Caco-2 (cell line): ENCODE measurements at regions not wholly inside any gene's neighbourhood (a gene's known extent, or its start where the extent isn't known, plus 50 kb on each side); places are given as distances from the start of the nearest gene placed in this dataset.

ENCODE experiments used
- BruUV-seq: library from RNA; stranded (reverse); fragments of 400-500 nt; replicated peaks from 2 replicates; lab custom pipeline; 2021; lab: Mats Ljungman, UMichigan
- CTCF ChIA-PET: fragments of 300-600 bp; sonication (Branson Sonifier 250); formaldehyde crosslinking; loops from one replicate; lab custom pipeline; 2022; ENCODE audit warnings: antibody characterized with exemption; lab: Charles Lee
- POLR2A ChIA-PET: fragments of 300-600 bp; sonication (Branson Sonifier 250); formaldehyde crosslinking; loops from one replicate; lab custom pipeline; 2022; ENCODE audit warnings: antibody characterized with exemption; lab: Charles Lee
- DNase-seq, 2 experiments: peaks; one replicate each; pipeline versions ENCODE4 v3.0.0 to v3.0.0-alpha.2; 2020 to 2022
- H3K27me3 ChIP-seq: replicated peaks from 2 replicates; pipeline ENCODE4 v1.6.0; 2011; ENCODE audit warnings: low read length; ENCODE audit not compliant: control insufficient read depth, insufficient read depth
- H3K36me3 ChIP-seq: 2 replicates; pipeline ENCODE4 v1.5.1; 2011; ENCODE audit warnings: low read length; ENCODE audit not compliant: control insufficient read depth, insufficient read depth
- H3K4me1 ChIP-seq: fragments of 250-450 bp; sonication (Bioruptor Pico); 2 replicates; pipeline ENCODE4 v1.5.1; 2020; ENCODE audit warnings: mild to moderate bottlenecking
- H3K4me3 ChIP-seq: 2 replicates; pipeline ENCODE4 v1.5.1; 2011; ENCODE audit warnings: low read depth, mild to moderate bottlenecking, control low read depth, low read length
- H3K9me3 ChIP-seq: fragments of 250-450 bp; sonication (Bioruptor Pico); 2 replicates; pipeline ENCODE4 v1.5.1; 2020; ENCODE audit warnings: mild to moderate bottlenecking, moderate library complexity
- H3K27ac Mint-ChIP-seq: one replicate; pipeline ENCODE4 v1.8.0; 2022; ENCODE audit warnings: mixed read lengths; ENCODE audit not compliant: unreplicated experiment
- H3K27me3 Mint-ChIP-seq: one replicate; pipeline ENCODE4 v1.8.0; 2022; ENCODE audit warnings: mixed read lengths; ENCODE audit not compliant: insufficient read depth, unreplicated experiment
- H3K36me3 Mint-ChIP-seq: one replicate; pipeline ENCODE4 v1.8.0; 2022; ENCODE audit warnings: mild to moderate bottlenecking, mixed read lengths; ENCODE audit not compliant: insufficient read depth, unreplicated experiment
- H3K4me1 Mint-ChIP-seq: one replicate; pipeline ENCODE4 v1.8.0; 2022; ENCODE audit warnings: low read depth, mixed read lengths; ENCODE audit not compliant: unreplicated experiment
- H3K4me3 Mint-ChIP-seq: one replicate; pipeline ENCODE4 v1.8.0; 2022; ENCODE audit warnings: mild to moderate bottlenecking, moderate library complexity, mixed read lengths; ENCODE audit not compliant: unreplicated experiment
- H3K9me3 Mint-ChIP-seq: one replicate; pipeline ENCODE4 v1.8.0; 2022; ENCODE audit warnings: mixed read lengths; ENCODE audit not compliant: unreplicated experiment
- CTCF ChIP-seq, 2 experiments: fragments of 200-600 bp in 1 of 2; IDR thresholded peaks; 1 replicate in 1 of 2; 2 replicates in 1 of 2; pipeline versions ENCODE4 v1.5.1 to v1.8.0; 2011 to 2022; ENCODE audit warnings: antibody characterized with exemption in 1 of 2, control low read depth in 1 of 2, inconsistent platforms in 1 of 2, low read depth in 1 of 2, low read length in 1 of 2, mild to moderate bottlenecking in 1 of 2, moderate library complexity in 1 of 2; ENCODE audit not compliant: insufficient read depth in 1 of 2, severe bottlenecking in 1 of 2, unreplicated experiment in 1 of 2
- intact Hi-C: fragments of 100-400 bp; cut with micrococcal nuclease; formaldehyde crosslinking; loops from one replicate; pipeline ENCODE4 v1.10.0; 2022; ENCODE audit not compliant: unreplicated experiment

DNA sequence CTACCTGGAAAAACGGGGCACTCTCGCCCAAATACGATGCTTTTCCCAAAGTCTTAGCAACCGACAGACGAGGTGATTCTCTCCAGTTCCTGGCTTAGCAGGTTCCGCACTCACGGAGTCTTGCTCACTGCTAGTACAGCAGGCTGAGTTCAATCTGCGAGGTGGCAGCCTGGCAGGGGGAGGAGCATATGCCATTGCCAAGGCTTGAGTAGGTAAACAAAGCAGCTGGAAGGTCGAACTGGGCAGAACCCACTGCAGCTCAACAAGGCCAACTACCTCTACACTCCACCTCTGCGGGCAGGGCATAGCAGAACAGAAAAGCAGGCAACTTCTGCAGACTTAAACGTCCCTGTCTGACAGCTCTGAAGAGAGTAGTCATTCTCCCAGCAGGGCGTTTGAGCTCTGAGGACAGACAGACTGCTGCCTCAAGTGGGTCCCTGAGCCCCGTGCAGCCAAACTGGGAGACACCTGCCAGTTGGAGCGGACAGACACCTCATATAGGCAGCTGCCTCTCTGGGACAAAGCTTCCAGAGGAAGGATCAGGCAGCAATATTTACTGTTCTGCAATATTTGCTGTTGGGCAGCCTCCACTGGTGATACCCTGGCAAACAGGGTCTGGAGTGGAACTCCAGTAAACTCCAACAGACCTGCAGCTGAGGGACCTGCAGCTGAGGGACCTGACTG lies 73.4 kb upstream of the CADM2 start:
- Mint-ChIP-seq H3K36me3 (no peaks in the 10 kb centered on the region), H3K27ac (no peak overlapping the region), H3K9me3 (peaks cover 20% of the 10 kb centered on the region), H3K4me1 (no peaks in the 10 kb centered on the region), H3K27me3 (no peaks in the 10 kb centered on the region), H3K4me3 (no peak overlapping the region)
- CTCF ChIA-PET = no interaction called here
- Histone ChIP-seq H3K27me3 (no peaks in the 10 kb centered on the region), H3K36me3 (no peaks in the 10 kb centered on the region), H3K4me3 (no peak overlapping the region), H3K4me1 (no peaks in the 10 kb centered on the region), H3K9me3 (no peaks in the 10 kb centered on the region)
- TF ChIP-seq CTCF (IDR thresholded peaks at IDR 0.05; ENCODE audit: insufficient read depth in 1 of 2, low read depth in 1 of 2, low read length in 1 of 2, severe bottlenecking in 1 of 2, unreplicated experiment in 1 of 2) = no peak
- DNase-seq = no peak
- POLR2A ChIA-PET = no interaction called here
- BruUV-seq = no TSS peak
- intact Hi-C loops = no loop called here

DNA sequence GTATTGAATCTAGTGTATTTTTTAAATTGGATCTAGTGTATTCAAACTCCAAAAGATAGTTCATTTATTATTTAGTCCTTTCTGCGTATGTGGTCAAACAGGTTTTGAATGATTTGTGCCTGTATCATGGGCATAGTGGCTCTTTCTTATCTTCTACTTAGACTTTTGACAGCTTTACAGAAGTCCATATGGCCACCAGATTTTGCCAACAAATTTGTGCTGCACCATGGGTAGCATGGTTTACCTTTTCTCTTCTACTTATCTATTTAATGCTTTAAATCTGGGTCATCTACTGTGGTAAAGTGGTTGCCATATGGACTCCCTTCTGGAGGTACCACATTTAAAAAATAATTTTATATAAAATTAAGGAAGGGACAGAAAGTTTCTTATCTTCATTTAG lies 66.9 kb upstream of the CADM2 start:
- Mint-ChIP-seq H3K9me3 (peaks cover 24% of the 10 kb centered on the region), H3K36me3 (no peaks in the 10 kb centered on the region), H3K27ac (no peak overlapping the region), H3K4me1 (no peaks in the 10 kb centered on the region), H3K27me3 (no peaks in the 10 kb centered on the region), H3K4me3 (no peak overlapping the region)
- Histone ChIP-seq H3K9me3 (no peaks in the 10 kb centered on the region), H3K27me3 (no peaks in the 10 kb centered on the region), H3K4me3 (no peak overlapping the region), H3K36me3 (no peaks in the 10 kb centered on the region), H3K4me1 (no peaks in the 10 kb centered on the region)
- ChIA-PET POLR2A (no interaction called here), CTCF (no interaction called here)
- BruUV-seq = no TSS peak
- no peak for DNase-seq
- TF ChIP-seq CTCF (IDR thresholded peaks at IDR 0.05; ENCODE audit: insufficient read depth in 1 of 2, low read depth in 1 of 2, low read length in 1 of 2, severe bottlenecking in 1 of 2, unreplicated experiment in 1 of 2) = no peak
- intact Hi-C loops = no loop called here

DNA sequence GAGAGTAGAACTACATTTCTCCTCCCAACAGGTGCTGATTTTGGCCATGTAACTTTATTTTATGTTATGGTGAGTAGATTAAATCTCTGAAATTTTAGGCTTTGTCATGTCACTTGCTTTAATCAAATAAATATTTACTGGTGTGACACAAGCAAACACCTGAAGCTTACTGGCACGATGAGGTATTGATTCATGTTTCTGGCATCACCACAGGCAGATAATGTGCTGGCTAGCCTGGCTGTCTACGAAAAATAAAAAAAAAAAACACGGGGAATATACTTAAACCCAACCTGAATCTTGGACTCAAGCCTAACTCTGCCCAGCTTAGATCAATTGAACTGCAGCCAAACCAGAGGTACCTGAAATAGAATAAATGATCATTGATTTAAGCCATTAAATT lies 65.6 kb upstream of the CADM2 start:
- no peaks in the 10 kb centered on the region for H3K4me1 ChIP-seq
- no peak for TF ChIP-seq CTCF (IDR thresholded peaks at IDR 0.05; ENCODE audit: insufficient read depth in 1 of 2, low read depth in 1 of 2, low read length in 1 of 2, severe bottlenecking in 1 of 2, unreplicated experiment in 1 of 2)
- no peaks in the 10 kb centered on the region for H3K27me3 Mint-ChIP-seq
- no peak for DNase-seq
- no peaks in the 10 kb centered on the region for H3K36me3 Mint-ChIP-seq
- intact Hi-C loops = no loop called here
- H3K27ac Mint-ChIP-seq = no peak overlapping the region
- ChIA-PET CTCF (no interaction called here), POLR2A (no interaction called here)
- no peaks in the 10 kb centered on the region for H3K9me3 ChIP-seq
- H3K4me3 Mint-ChIP-seq = no peak overlapping the region
- no peaks in the 10 kb centered on the region for H3K36me3 ChIP-seq
- no peaks in the 10 kb centered on the region for H3K4me1 Mint-ChIP-seq
- no peak overlapping the region for H3K4me3 ChIP-seq
- H3K27me3 ChIP-seq = no peaks in the 10 kb centered on the region
- no TSS peak for BruUV-seq
- H3K9me3 Mint-ChIP-seq = peaks cover 16% of the 10 kb centered on the region
